BLaER1 (cell line): ENCODE measurements at regions not wholly inside any gene's neighbourhood (a gene's known extent, or its start where the extent isn't known, plus 50 kb on each side); places are given as distances from the start of the nearest gene placed in this dataset.

Source experiments
- H3K27ac ChIP-seq: shearing (Covaris generic); formaldehyde crosslinking; 2 replicates; pipeline ENCODE4 v1.8.1; 2022
- H3K27me3 ChIP-seq: shearing (Covaris generic); formaldehyde crosslinking; 2 replicates; pipeline ENCODE4 v1.8.1; 2022
- H3K36me3 ChIP-seq: shearing (Covaris generic); formaldehyde crosslinking; 2 replicates; pipeline ENCODE4 v1.8.1; 2022
- H3K4me1 ChIP-seq: shearing (Covaris generic); formaldehyde crosslinking; 2 replicates; pipeline ENCODE4 v1.8.1; 2022
- H3K4me2 ChIP-seq: shearing (Covaris generic); formaldehyde crosslinking; 2 replicates; pipeline ENCODE4 v1.8.1; 2022
- H3K4me3 ChIP-seq: shearing (Covaris generic); formaldehyde crosslinking; 2 replicates; pipeline ENCODE4 v1.8.1; 2022
- H3K9ac ChIP-seq: shearing (Covaris generic); formaldehyde crosslinking; 2 replicates; pipeline ENCODE4 v1.8.1; 2022
- H3K9me3 ChIP-seq: shearing (Covaris generic); formaldehyde crosslinking; 2 replicates; pipeline ENCODE4 v1.8.1; 2022
- H4K20me1 ChIP-seq: shearing (Covaris generic); formaldehyde crosslinking; 2 replicates; pipeline ENCODE4 v1.8.1; 2022
- Cebpa-rat ChIP-seq: shearing (Covaris generic); IDR thresholded peaks from 2 replicates; pipeline ENCODE4 v1.8.1; 2022

- H3K27me3 ChIP-seq: no peaks in the 10 kb centered on the region
- no peaks in the 10 kb centered on the region for H3K4me1 ChIP-seq
- H3K27ac ChIP-seq: no peak overlapping the region
- no peaks in the 10 kb centered on the region for H4K20me1 ChIP-seq
- no peak overlapping the region for H3K4me3 ChIP-seq
- TF ChIP-seq Cebpa-rat: no peak
- no peaks in the 10 kb centered on the region for H3K9me3 ChIP-seq
- no peak overlapping the region for H3K4me2 ChIP-seq
- H3K36me3 ChIP-seq: no peaks in the 10 kb centered on the region
- H3K9ac ChIP-seq: no peak overlapping the region
Observed at GRCh38 chr6:134457941-134458340, 140.0 kb upstream of the SGK1 start.

- H3K4me3 ChIP-seq: no peak overlapping the region
- no peak overlapping the region for H3K9ac ChIP-seq
- no peaks in the 10 kb centered on the region for H4K20me1 ChIP-seq
- H3K27ac ChIP-seq: no peak overlapping the region
- H3K4me2 ChIP-seq: no peak overlapping the region
- H3K36me3 ChIP-seq: no peaks in the 10 kb centered on the region
- H3K4me1 ChIP-seq: no peaks in the 10 kb centered on the region
- TF ChIP-seq Cebpa-rat: no peak
- H3K27me3 ChIP-seq: no peaks in the 10 kb centered on the region
- H3K9me3 ChIP-seq: peaks cover 4% of the 10 kb centered on the region; the same call in 1 of the 2 replicates
Observed at GRCh38 chr6:134456226-134456625, 138.3 kb upstream of the SGK1 start.

GRCh38 chr6:134455319-134455718 is 137.4 kb upstream of the SGK1 start:
- Histone ChIP-seq H3K36me3 (no peaks in the 10 kb centered on the region), H4K20me1 (no peaks in the 10 kb centered on the region), H3K27me3 (no peaks in the 10 kb centered on the region), H3K4me2 (no peak overlapping the region), H3K9me3 (peaks cover 4% of the 10 kb centered on the region; the same call in 1 of the 2 replicates), H3K4me3 (no peak overlapping the region), H3K4me1 (no peaks in the 10 kb centered on the region), H3K27ac (no peak overlapping the region), H3K9ac (no peak overlapping the region)
- TF ChIP-seq Cebpa-rat: no peak

- Histone ChIP-seq H3K36me3 (no peaks in the 10 kb centered on the region), H3K4me1 (no peaks in the 10 kb centered on the region), H3K27me3 (no peaks in the 10 kb centered on the region), H3K9ac (no peak overlapping the region), H3K9me3 (peaks cover 4% of the 10 kb centered on the region; the same call in 1 of the 2 replicates), H3K4me2 (no peak overlapping the region), H4K20me1 (no peaks in the 10 kb centered on the region), H3K4me3 (no peak overlapping the region), H3K27ac (no peak overlapping the region)
- TF ChIP-seq Cebpa-rat: no peak
Observed at GRCh38 chr6:134454794-134455193, 136.9 kb upstream of the SGK1 start.

- H3K9ac ChIP-seq: no peak overlapping the region
- no peak for TF ChIP-seq Cebpa-rat
- H3K4me1 ChIP-seq: no peaks in the 10 kb centered on the region
- H4K20me1 ChIP-seq: no peaks in the 10 kb centered on the region
- H3K27me3 ChIP-seq: no peaks in the 10 kb centered on the region
- H3K36me3 ChIP-seq: no peaks in the 10 kb centered on the region
- H3K9me3 ChIP-seq: peaks cover 4% of the 10 kb centered on the region; the same call in 1 of the 2 replicates
- no peak overlapping the region for H3K4me3 ChIP-seq
- no peak overlapping the region for H3K27ac ChIP-seq
- no peak overlapping the region for H3K4me2 ChIP-seq
Observed at GRCh38 chr6:134453792-134454510, 136.0 kb upstream of the SGK1 start.

- H3K4me2 ChIP-seq: no peak overlapping the region
- no peaks in the 10 kb centered on the region; the same call in 1 of the 2 replicates for H3K4me1 ChIP-seq
- peaks cover 4% of the 10 kb centered on the region; the same call in 1 of the 2 replicates for H3K9me3 ChIP-seq
- H4K20me1 ChIP-seq: no peaks in the 10 kb centered on the region
- no peak overlapping the region for H3K4me3 ChIP-seq
- no peaks in the 10 kb centered on the region for H3K36me3 ChIP-seq
- H3K9ac ChIP-seq: no peak overlapping the region
- no peak overlapping the region for H3K27ac ChIP-seq
- H3K27me3 ChIP-seq: no peaks in the 10 kb centered on the region
- TF ChIP-seq Cebpa-rat: no peak
Observed at GRCh38 chr6:134452906-134453305, 135.0 kb upstream of the SGK1 start.

- no peak for TF ChIP-seq Cebpa-rat
- no peak overlapping the region for H3K4me2 ChIP-seq
Observed at GRCh38 chr6:134451529-134451928, 133.6 kb upstream of the SGK1 start.

GRCh38 chr6:134449781-134450180 is 131.9 kb upstream of the SGK1 start:
- H3K9ac ChIP-seq: no peak overlapping the region
- TF ChIP-seq Cebpa-rat: no peak
- peaks cover 4% of the 10 kb centered on the region; the same call in 1 of the 2 replicates for H3K9me3 ChIP-seq
- H3K27me3 ChIP-seq: no peaks in the 10 kb centered on the region
- no peak overlapping the region for H3K4me2 ChIP-seq
- no peaks in the 10 kb centered on the region for H4K20me1 ChIP-seq
- H3K4me3 ChIP-seq: no peak overlapping the region
- H3K27ac ChIP-seq: no peak overlapping the region
- peaks cover 28% of the 10 kb centered on the region for H3K4me1 ChIP-seq
- no peaks in the 10 kb centered on the region for H3K36me3 ChIP-seq

More at GRCh38 chr6:134451529-134451928, 133.6 kb upstream of the SGK1 start:
- Histone ChIP-seq H3K27me3 (no peaks in the 10 kb centered on the region), H3K4me3 (no peak overlapping the region), H3K36me3 (no peaks in the 10 kb centered on the region), H3K9me3 (peaks cover 4% of the 10 kb centered on the region; the same call in 1 of the 2 replicates), H4K20me1 (no peaks in the 10 kb centered on the region), H3K27ac (no peak overlapping the region), H3K4me1 (peaks cover 13% of the 10 kb centered on the region), H3K9ac (no peak overlapping the region)

GRCh38 chr6:134449004-134449403 is 131.1 kb upstream of the SGK1 start:
- Histone ChIP-seq H3K4me3 (no peak overlapping the region), H3K4me2 (no peak overlapping the region), H3K27me3 (no peaks in the 10 kb centered on the region), H3K4me1 (peaks cover 28% of the 10 kb centered on the region), H4K20me1 (no peaks in the 10 kb centered on the region), H3K36me3 (no peaks in the 10 kb centered on the region), H3K27ac (no peak overlapping the region), H3K9me3 (peaks cover 4% of the 10 kb centered on the region; the same call in 1 of the 2 replicates), H3K9ac (no peak overlapping the region)
- TF ChIP-seq Cebpa-rat: no peak

GRCh38 chr6:134447883-134448387 is 130.0 kb upstream of the SGK1 start:
- Histone ChIP-seq H3K4me3 (no peak overlapping the region), H3K27me3 (no peaks in the 10 kb centered on the region), H3K4me2 (0 out of 2 replicates have a peak overlapping the region, but pooled peaks have one; percentile 13), H3K9me3 (peaks cover 4% of the 10 kb centered on the region; the same call in 1 of the 2 replicates), H4K20me1 (no peaks in the 10 kb centered on the region), H3K4me1 (peaks cover 28% of the 10 kb centered on the region), H3K27ac (no peak overlapping the region), H3K36me3 (no peaks in the 10 kb centered on the region), H3K9ac (no peak overlapping the region)
- TF ChIP-seq Cebpa-rat: no peak
